GM19328 (cell line): ENCODE measurements at regions not wholly inside any gene's neighbourhood (a gene's known extent, or its start where the extent isn't known, plus 50 kb on each side); places are given as distances from the start of the nearest gene placed in this dataset.
"Not testable (repeated sequence)": the region's sequence is repeated elsewhere in the genome, so short reads cannot be mapped to it uniquely, and the experiment has no call there.

Experiments used
- ATAC-seq: cut with Tn5 transposase; IDR thresholded peaks from one replicate; pipeline ENCODE4 v1.9.1; 2021; ENCODE audit warnings: mild to moderate bottlenecking, moderate library complexity; ENCODE audit not compliant: unreplicated experiment

DNA sequence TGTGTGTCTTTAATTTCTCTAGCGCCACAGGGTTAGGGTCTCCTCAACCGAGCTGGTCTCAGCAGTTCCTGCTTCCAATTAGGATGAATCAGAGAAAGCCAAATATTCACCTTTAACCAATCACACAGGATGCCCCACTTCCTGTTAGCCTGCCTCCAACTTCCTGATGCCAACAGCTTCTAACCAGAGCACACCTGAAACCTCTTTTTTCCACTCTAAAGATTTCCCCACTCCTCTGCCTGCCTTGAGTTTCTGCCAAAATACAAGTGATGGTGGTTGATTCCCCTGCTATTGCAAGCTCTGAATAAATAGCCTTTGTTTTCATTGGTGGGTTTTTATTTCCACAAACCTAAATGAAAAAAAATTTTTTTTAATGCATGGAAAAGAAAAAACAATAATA is 144.7 kb upstream of the UST start:
- ATAC-seq, result no peak

DNA sequence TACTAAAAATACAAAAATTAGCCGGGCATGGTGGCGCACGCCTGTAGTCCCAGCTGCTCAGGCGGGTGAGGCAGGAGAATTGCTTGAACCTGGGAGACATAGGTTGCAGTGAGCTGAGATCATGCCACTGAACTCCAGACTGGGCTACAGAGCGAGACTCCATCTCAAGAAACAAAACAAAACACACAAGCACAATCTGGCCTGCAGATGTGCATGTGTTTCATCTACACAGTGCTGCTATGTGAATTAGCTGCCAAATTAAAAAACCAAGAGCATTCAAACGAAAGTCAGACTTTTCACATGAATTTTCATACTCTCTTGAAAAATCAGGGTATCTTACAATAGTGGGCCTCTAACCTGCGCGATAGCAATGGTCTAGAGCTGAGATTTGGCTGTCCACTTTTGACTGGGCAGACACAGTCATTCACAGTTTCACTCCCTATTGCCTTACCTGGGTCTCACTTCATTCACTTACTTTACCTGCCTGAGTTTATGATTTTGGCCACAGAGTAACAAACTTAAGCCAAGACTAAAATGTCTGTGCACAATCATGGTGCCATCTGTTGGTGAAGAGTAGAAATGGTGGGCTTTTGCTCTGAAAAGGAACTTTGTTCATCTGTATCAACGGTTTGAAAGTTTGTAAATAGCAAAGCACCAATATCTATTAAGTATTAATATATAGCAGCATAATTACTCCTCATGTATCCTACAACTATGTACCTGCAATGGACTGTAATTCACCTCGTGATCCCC is 138.5 kb upstream of the UST start:
- ATAC-seq, result no peak

DNA sequence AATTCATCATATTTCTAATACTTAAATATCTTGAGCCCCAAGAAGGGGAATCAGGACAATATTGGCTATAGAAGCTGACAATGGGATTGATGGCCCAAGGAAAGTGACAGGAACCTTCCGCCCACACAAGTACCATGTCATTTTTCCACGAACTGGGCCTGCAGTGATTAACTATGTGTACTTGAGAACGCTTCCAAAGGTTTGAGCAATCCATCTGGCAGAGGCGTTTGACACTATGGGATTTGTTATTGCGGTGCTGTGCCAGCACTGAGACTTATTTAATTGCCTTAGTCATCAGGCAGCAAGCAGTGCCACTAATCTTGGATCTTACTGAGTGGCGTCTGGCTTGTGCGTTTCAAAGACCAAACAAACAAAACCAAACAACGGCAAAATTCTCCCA is 135.6 kb upstream of the UST start:
- no peak for ATAC-seq

DNA sequence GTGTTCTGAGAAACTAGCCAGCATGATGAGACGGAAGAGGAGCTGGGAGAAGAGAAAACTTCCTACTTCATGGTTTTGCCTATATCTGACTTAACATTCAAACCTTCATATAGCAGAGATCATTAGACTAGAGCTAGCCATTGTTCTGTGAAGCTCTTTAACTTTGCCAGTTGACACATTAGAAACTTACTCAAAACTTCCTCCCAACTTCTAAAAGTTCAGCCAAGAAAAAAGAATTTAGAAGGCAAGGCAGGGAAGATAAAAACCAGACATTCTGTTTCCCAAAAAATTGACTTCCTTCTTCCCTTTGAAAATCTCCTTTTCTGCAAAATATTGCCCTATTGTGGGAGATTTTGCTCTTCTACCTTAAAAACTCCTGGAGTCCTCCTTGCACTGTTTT is 134.8 kb upstream of the UST start:
- no peak for ATAC-seq

DNA sequence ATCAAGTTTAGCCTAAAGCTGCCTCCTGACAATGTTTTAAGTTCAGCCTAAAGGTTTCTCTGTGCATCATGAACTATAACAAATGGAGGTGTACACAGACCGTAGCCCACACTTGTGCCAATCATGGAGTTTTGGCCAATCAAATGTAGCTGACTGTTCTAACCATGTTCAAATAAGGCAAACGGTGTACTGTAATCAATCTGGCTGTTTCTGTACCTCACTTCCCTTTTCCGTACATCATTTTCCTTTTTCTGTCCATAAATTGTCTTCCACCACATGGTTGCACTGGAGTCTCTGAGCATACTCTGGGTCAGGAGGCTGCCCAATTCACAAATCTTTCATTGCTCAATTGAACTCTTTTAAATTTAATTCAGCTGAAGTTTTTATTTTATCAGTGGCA is 132.2 kb upstream of the UST start:
- no peak for ATAC-seq

DNA sequence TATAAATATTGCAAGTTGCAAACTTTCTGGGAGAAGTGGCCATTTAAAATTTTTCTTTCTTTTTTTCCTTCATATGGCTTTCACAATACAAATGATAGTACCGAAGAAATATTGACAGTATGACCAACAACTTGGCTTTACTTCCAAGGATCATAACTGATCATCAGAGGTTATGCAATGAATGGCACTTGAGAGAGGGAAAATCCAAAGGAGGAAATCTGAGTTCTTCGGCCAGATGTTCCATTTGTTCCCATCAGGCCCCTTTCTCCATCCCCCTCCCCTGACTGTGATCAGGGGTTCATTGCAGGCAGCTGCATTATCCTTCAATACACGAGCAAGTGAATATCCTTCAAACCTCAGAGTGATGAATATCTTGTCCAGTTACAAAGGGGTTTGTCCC is 130.0 kb upstream of the UST start:
- ATAC-seq, result no peak

DNA sequence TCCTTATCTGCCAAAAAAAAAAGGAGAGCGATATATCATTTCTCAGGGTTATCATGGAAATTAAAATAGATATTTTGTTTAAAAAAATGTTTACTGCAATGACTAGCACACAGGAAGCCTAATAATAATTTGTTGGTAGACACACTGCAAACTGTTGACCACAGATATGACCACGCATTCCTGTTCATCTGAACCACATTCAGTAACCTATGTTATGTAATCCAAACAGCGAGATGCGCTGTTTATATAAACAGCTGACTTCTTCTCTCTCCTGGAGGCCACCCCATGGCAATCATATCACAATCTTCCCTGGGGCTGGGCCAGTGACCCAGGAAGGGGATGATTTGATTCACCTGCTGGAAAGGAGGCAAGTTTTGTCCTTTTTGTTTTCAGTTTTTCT is 129.3 kb upstream of the UST start:
- no peak for ATAC-seq

DNA sequence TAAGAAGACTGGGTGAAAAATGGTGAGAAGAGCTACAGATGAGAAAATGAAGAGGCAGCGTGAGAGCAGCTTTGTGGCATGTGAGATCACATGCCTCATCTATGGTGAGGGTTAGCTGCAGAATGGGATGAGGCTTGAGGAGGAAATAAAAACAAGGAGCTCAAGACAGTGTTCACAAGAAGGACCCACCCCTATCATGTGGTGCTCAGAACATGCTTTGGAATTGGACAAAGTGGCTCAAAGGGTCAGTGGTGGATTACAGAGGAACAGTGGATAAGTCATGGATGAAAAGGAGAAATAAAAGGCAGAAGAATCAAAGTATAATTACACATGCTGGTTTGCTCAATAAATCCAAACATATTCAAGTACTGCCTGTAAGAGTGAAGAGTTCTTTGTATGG is 126.9 kb upstream of the UST start:
- ATAC-seq, result no peak

DNA sequence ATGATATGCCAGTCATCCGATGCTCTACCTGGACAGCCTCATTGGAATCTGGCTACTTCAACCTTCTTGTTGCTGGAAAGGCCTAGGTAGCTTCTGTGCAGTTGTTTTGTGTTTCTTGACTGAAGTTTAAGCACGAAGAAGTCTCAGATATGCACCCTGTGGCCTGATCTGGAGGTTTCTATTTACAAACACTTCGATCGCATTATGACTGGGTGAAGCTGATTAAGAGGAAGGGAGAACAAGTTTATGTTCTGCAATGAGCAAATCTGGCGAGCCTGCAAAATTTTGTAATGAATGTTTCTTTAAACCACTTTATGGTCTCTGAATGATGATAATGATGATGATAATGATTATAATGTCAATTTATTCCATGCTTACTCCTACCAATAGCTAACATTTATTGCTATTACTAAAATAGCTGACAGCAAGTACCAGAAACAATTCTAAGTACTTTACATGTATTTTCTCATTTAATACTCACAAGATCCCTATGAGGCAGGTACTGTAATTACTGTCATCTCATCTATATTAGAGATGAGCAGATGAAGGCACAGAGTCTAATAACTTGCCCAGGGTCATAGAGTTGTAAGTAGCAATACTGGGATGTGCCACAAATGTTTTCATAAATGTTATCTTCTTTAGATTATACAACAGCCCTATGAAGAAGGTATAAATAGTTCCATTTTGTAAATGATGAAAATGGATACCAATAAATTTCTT is 126.1 kb upstream of the UST start:
- peak; percentile 93 for ATAC-seq

DNA sequence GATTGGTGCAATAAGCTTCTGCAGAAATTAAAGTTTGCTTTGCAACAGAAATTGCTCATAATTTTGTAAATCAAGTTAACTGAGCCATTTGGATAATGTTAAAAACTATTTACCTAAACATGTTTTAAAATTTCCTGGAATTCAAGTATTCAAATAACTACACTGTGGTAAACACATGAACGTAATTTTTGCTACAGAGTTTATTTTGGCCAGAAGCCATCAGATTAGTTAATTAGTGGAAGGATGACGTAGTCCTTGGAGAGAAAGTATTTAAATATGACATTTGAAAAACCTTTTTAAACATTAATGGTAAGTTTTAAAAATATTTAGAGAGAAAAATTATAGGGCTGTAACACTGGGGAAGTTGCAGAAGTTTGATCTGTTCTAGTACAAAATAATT is 121.2 kb upstream of the UST start:
- no peak for ATAC-seq

DNA sequence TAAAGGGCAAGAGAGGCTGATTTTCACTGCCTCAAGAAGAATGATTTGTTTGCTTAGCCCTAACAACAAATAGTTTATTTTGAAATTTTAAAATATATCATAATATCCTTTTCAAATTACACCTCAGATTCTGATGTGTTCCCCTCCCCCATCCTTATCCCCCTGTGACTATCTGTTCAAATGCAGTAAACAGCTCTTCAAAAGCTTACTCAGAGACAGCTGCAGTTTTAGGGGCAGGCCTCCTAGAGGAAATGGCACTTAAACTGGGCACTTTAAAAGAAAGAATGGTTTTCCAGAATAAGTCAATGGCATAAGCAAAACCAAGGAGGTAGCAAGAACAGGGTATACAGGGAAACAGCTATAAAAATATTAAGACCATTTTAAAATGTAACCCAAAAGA is 118.6 kb upstream of the UST start:
- no peak for ATAC-seq

DNA sequence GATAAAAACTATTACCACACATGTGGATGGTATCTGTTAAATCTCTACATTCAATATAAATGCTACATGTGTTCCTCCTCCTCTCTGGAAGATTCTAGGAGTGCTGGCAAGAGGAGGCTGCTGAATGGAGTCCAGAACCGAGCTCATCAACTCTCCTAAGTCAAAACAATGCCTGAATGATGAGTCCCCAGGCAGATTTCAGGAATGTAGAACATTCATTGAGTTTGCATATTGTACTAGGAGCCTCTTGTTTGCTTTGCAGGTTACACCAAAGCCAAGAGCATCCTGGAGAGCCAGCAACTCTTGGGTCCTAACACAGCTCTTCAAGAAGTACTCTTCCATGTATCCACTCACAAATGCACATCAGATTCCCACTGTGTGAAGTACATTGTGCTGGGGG is 117.6 kb upstream of the UST start:
- no peak for ATAC-seq

DNA sequence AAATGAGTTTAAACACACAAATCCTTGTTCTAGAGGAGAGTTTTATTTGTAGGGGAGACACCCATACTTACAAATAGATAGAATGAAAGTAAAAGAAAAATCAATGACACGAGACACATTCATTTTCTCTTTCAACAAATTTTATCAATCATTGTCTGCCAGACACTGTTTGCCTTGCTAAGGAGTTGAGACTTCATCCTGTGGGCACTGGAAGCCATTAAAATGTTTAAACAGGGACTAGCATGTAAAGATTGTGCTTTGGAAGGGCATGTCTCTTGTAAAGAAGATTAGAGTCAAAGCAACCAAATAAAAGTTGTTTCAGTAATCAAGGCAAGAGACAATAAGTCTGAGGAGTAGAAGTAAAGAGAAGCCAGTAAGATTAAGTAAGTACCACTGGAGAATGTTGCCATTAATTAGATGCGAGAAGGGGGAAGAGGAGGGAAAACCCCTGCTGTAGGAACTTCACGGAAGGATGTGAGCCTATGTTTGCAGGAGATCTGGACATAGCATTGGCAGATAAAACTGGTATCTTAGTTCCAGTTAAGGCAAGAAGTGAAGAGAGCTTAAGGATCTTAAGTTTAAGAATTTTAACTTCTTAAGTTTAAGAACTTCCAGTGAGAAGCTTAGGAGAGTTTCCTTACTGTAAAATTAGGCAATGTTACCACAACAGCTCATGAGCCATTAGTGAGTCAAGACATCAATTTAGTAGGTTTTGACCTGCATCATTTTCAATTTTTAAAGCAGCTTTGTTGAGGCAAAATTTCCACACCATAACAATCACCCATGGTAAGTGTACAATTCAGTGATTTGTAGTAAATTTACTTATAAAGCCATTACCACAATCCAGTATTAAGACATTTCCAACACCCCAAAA is 117.0 kb upstream of the UST start:
- ATAC-seq, result no peak

DNA sequence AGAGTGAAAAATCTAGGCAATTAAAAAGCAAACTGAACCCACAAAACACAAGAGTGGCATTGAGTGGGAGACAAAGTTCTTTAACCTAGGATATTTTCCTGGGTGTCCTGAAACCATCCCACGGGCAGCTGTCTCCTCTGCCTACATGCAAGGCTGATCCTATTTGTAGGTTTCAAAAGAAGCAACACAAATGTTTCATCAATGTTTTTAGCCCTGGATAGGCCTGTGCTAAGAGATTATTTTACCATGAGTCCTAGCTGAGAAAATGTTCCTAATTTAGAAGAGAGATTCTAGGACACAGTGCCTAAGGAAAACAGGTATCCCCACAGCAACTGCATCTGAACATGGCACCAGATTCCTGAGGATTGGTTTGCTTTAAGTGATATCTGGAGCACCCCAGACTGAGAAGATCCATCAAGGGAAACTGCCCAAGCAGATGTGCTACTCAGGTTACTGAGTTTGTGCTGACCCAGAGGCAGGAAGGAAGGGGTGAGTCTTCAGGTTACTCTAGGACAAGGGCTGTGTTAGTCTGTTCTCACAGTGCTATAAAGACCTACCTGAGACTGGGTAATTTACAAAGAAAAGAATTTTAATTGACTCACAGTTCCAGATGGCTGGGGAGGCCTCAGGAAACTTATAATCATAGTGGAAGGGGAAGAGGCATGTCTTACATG is 111.6 kb upstream of the UST start:
- ATAC-seq, result no peak

DNA sequence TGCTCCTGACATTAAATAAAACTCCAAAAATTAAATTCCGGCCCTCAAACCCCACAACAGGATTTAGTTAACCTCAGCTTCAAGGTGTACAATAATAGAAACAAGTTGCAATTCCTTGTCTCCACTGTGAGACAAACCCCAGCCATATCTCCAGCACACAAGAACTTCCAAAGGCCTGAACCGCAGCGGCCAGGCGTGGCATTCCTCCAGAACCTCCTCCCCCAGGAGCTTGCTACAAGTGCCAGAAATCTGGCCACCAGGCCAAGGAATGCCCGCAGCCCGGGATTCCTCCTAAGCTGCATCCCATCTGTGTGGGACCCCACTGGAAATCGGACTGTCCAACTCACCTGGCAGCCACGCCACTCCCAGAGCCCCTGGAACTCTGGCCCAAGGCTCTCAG is 105.0 kb upstream of the UST start:
- not testable (repeated sequence) for ATAC-seq

DNA sequence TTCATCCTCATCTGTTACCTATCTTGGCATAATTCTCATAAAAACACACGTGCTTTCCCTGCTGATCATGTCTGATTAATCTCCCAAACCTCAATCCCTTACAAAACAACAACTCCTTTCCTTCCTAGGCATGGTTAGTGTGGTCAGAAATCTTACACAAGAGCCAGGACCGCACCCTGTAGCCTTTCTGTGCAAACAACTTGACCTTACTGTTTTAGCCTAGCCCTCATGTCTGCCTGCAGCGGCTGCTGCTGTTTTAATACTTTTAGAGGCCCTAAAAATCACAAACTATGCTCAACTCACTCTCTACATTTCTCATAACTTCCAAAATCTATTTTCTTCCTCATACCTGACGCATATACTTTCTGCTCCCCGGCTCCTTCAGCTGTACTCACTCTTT is 103.6 kb upstream of the UST start:
- not testable (repeated sequence) for ATAC-seq

DNA sequence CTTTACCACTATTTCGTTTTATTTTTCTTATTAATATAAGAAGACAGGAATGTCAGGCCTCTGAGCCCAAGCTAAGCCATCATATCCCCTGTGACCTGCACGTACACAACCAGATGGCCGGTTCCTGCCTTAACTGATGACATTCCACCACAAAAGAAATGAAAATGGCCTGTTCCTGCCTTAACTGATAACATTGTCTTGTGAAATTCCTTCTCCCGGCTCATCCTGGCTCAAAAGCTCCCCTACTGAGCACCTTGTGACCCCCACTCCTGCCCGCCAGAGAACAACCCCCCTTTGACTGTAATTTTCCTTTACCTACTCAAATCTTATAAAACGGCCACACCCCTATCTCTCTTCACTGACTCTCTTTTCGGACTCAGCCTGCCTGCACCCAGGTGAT is 101.8 kb upstream of the UST start:
- ATAC-seq, result not testable (repeated sequence)

DNA sequence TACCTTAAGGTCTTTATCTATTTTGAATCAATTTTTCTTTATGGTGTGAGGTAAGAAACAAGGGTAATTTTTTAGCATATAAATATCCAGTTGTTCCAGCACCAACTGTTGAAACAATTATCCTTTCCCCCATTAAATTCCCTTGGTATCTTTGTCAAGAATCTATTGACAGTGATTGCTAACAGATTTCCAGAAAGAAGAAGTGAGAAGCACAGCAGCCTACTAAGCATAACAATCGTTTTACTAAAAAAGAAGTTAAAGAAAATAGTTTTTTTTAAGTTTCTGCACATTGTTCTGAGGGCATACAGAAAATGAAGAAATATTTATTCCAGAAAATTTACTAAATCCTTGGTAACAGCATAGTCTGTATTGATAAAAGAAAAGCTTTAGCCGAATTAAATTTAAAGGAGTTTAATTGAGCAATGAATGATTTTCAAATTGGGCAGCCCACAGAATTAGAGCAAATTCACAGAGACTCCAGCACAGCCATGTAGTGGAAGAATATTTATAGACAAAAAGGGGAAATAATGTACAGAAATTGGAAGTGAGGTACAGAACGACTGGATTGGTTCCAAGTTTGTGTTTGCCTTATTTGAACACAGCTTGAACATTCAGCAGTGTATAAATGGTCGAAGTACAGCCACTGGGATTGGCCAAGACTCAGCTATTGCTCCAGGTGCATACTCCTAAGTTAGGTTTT is 97.9 kb upstream of the UST start:
- no peak for ATAC-seq

DNA sequence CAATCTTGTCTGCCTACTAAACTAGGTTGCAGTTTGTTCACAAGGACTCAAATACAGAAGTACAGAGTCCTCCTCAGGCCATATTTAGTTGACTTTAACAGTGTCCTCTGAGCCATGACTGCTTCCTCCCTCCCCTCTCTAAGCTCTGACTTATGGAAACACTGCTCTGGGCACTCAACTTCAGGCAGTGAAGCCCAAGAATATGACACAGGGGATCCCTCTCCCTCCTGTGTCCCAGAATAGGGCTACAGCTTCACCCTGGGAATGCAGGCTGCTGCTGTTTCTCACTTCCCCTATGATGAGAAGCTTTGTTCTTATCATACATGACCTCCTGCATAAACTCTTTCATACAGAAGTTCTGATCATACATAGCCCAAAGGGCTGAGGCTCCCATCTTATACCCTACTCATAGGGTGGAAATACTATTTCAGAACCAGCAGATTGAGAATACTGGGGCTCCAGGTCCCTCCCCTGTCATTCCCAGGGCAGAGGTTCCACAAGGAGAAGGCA is 97.3 kb upstream of the UST start:
- peak; percentile 51 for ATAC-seq

DNA sequence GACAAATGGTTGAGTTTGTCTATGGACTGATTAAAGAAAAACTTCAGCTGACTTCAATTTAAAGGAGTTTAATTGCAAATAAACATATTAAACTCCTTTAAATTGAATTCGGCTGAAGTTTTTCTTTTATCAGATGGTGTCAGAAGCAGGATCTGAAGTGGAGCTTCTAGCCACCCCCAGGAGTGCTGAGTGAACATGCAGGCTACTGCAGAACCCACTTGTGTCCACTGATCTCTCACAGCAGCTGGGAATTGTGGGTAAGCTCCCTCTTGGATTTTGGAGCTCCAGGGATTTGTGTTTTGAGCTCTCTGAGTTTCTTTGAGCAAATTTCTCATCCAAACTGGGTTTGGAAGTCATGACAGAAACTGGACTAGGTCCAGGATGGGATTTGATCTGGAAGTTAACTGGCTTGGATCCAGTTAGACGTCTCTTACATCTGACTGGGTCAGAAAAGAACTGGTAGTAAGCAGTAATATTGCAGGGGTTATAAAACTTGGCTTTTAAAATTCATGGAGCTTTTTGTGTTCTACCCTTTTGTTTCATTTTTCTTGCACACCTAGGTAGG is 95.8 kb upstream of the UST start:
- ATAC-seq, result no peak
